Smooth muscle cell (in vitro differentiated cells): ENCODE measurements at regions not wholly inside any gene's neighbourhood (a gene's known extent, or its start where the extent isn't known, plus 50 kb on each side); places are given as distances from the start of the nearest gene placed in this dataset.

Experiments used
- DNase-seq: peaks from one replicate; lab custom pipeline; 2025; ENCODE audit not compliant: unreplicated experiment; lab: John Stamatoyannopoulos, UW
- H2AFZ ChIP-seq: fragments of 200-600 bp; sonication (generic); 2 replicates; pipeline ENCODE4 v1.6.0; 2016; ENCODE audit warnings: antibody characterized with exemption, low read depth, mild to moderate bottlenecking
- H3F3A ChIP-seq: fragments of 200-600 bp; sonication (generic); 2 replicates; pipeline ENCODE4 v1.6.0; 2017; ENCODE audit warnings: antibody characterized with exemption, low read depth
- H3K27ac ChIP-seq: fragments of 200-600 bp; sonication (generic); 2 replicates; pipeline ENCODE4 v1.5.1; 2016; ENCODE audit warnings: low read depth, mild to moderate bottlenecking
- H3K27me3 ChIP-seq: fragments of 200-600 bp; sonication (generic); 2 replicates; pipeline ENCODE4 v1.6.1; 2016; ENCODE audit warnings: low read depth, mild to moderate bottlenecking
- H3K36me3 ChIP-seq: fragments of 200-600 bp; sonication (generic); 2 replicates; pipeline ENCODE4 v1.5.1; 2016; ENCODE audit warnings: low read depth
- H3K4me1 ChIP-seq: fragments of 200-600 bp; sonication (generic); 2 replicates; pipeline ENCODE4 v1.5.1; 2016; ENCODE audit warnings: low read depth
- H3K4me2 ChIP-seq: fragments of 200-600 bp; sonication (generic); 2 replicates; pipeline ENCODE4 v1.6.0; 2016; ENCODE audit warnings: mild to moderate bottlenecking
- H3K4me3 ChIP-seq: fragments of 200-600 bp; sonication (generic); 2 replicates; pipeline ENCODE4 v1.5.1; 2016; ENCODE audit warnings: mild to moderate bottlenecking
- H3K79me2 ChIP-seq: fragments of 200-600 bp; sonication (generic); 2 replicates; pipeline ENCODE4 v1.6.0; 2016; ENCODE audit warnings: low read depth, mild to moderate bottlenecking
- H3K9ac ChIP-seq: fragments of 200-600 bp; sonication (generic); 2 replicates; pipeline ENCODE4 v1.6.0; 2016; ENCODE audit warnings: low read depth
- H3K9me3 ChIP-seq: fragments of 200-600 bp; sonication (generic); replicated peaks from 2 replicates; pipeline ENCODE4 v1.5.1; 2016; ENCODE audit warnings: low read depth
- H4K20me1 ChIP-seq: fragments of 200-600 bp; sonication (generic); 2 replicates; pipeline ENCODE4 v1.6.0; 2016; ENCODE audit warnings: low read depth
- WGBS: methylation state at CpG from one replicate; pipeline ENCODE4 v1.1.7; 2016; ENCODE audit warnings: low lambda C conversion rate; 5-methylcytosine and 5-hydroxymethylcytosine counted together
- TF ChIP-seq, protein P1 (sequence below): fragments of 200-600 bp; sonication (generic); IDR thresholded peaks from 2 replicates; pipeline ENCODE4 v1.5.1; 2017; ENCODE audit warnings: borderline replicate concordance, mild to moderate bottlenecking, antibody characterized with exemption; ENCODE audit not compliant: insufficient read depth, poor library complexity, severe bottlenecking

GRCh38 chr15:98221144-98221543 lies 260.6 kb downstream of the ARRDC4 start:
- no peak overlapping the region for H2AFZ ChIP-seq
- H3F3A ChIP-seq: no peaks in the 10 kb centered on the region
- TF ChIP-seq, protein P1, sequence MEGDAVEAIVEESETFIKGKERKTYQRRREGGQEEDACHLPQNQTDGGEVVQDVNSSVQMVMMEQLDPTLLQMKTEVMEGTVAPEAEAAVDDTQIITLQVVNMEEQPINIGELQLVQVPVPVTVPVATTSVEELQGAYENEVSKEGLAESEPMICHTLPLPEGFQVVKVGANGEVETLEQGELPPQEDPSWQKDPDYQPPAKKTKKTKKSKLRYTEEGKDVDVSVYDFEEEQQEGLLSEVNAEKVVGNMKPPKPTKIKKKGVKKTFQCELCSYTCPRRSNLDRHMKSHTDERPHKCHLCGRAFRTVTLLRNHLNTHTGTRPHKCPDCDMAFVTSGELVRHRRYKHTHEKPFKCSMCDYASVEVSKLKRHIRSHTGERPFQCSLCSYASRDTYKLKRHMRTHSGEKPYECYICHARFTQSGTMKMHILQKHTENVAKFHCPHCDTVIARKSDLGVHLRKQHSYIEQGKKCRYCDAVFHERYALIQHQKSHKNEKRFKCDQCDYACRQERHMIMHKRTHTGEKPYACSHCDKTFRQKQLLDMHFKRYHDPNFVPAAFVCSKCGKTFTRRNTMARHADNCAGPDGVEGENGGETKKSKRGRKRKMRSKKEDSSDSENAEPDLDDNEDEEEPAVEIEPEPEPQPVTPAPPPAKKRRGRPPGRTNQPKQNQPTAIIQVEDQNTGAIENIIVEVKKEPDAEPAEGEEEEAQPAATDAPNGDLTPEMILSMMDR: no peak
- no peaks in the 10 kb centered on the region for H3K4me1 ChIP-seq
- no peak overlapping the region for H3K27ac ChIP-seq
- no peak overlapping the region for H3K4me3 ChIP-seq
- no peak for DNase-seq
- no peak overlapping the region for H3K9ac ChIP-seq
- no peaks in the 10 kb centered on the region for H3K36me3 ChIP-seq
- H4K20me1 ChIP-seq: no peaks in the 10 kb centered on the region
- 86% methylated on average over 3 of the region's 3 CpGs for WGBS
- H3K79me2 ChIP-seq: no peaks in the 10 kb centered on the region
- no peak overlapping the region for H3K4me2 ChIP-seq
- H3K9me3 ChIP-seq: no peaks in the 10 kb centered on the region
- peaks cover 14% of the 10 kb centered on the region for H3K27me3 ChIP-seq

DNA sequence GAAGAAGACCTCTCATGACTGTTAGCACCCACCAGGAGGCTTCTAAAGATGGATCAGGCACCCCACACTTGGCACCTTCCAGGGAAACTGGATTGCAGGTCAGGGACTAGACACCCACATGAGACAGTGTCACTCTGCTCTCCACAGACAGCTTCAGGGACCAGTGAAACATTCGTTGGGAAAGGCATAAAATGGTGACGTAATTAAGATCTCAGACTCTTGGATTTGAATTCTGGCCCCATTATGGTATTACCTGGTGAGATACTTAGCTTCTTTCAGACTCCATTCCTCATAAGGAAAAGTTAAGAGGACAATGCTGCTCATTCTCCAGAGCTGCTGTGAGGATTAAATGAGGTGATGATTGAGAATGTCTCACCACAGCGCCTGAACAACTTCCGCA lies 261.1 kb downstream of the ARRDC4 start:
- H3K27me3 ChIP-seq: peaks cover 14% of the 10 kb centered on the region
- no peaks in the 10 kb centered on the region for H3F3A ChIP-seq
- no peak overlapping the region for H3K9ac ChIP-seq
- no peak overlapping the region for H3K27ac ChIP-seq
- 77% methylated on average over 4 of the region's 4 CpGs for WGBS
- H3K36me3 ChIP-seq: no peaks in the 10 kb centered on the region
- no peak overlapping the region for H3K4me2 ChIP-seq
- no peak overlapping the region for H2AFZ ChIP-seq
- DNase-seq: no peak
- no peak overlapping the region for H3K4me3 ChIP-seq
- H4K20me1 ChIP-seq: no peaks in the 10 kb centered on the region
- H3K79me2 ChIP-seq: no peaks in the 10 kb centered on the region
- TF ChIP-seq, protein P1: no peak
- no peaks in the 10 kb centered on the region for H3K9me3 ChIP-seq
- no peaks in the 10 kb centered on the region for H3K4me1 ChIP-seq

DNA sequence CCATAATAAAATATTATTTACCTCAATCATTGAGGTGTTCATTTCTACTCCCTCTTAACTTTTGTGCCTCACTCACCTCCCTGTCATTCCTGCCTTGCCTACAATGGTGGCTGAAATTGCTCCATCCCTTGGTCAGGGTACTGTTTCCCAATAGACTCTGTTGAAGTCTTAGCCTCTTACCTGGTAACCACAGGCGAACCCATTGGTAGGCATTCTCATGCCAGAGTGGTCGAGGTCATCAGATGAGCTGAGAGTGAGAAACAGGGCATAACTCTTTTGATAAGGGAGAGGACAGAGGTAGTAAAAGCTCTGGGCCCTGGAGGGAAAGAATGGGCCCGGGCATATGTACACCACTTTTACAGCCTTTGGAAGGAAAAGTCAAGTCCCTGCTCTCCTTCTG lies 265.6 kb downstream of the ARRDC4 start:
- no peaks in the 10 kb centered on the region for H4K20me1 ChIP-seq
- no peak overlapping the region for H3K27ac ChIP-seq
- 89% methylated on average over 3 of the region's 3 CpGs for WGBS
- no peaks in the 10 kb centered on the region for H3K36me3 ChIP-seq
- TF ChIP-seq, protein P1: no peak
- H3K4me2 ChIP-seq: no peak overlapping the region
- no peak overlapping the region for H3K9ac ChIP-seq
- H3K9me3 ChIP-seq: no peaks in the 10 kb centered on the region
- H3K4me3 ChIP-seq: no peak overlapping the region
- H3K79me2 ChIP-seq: no peaks in the 10 kb centered on the region
- H3K4me1 ChIP-seq: no peaks in the 10 kb centered on the region
- H3K27me3 ChIP-seq: peaks cover 21% of the 10 kb centered on the region
- no peak overlapping the region for H2AFZ ChIP-seq
- no peak for DNase-seq
- H3F3A ChIP-seq: no peaks in the 10 kb centered on the region

DNA sequence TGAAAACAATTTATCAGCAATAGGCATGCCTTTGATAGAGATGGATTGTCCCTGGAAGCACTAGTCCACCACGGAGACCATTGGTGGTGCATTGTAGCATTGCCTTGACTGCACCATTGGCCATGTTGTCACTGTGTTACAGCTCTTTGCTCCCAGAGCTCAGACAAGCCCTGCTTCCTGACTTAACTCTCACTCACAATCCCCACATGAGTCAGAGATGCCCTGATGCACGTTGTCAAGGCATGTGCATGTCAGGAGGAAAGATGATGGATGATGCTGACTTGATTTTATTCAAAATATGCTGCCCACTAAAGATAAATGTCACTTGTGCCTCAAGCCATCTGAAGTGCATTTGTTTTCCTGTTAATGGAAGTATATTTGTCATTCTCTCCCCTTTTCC lies 266.1 kb downstream of the ARRDC4 start:
- H2AFZ ChIP-seq: no peak overlapping the region

More for the DNA sequence above, 266.1 kb downstream of the ARRDC4 start:
- Histone ChIP-seq H3K9me3 (no peaks in the 10 kb centered on the region), H3K4me3 (no peak overlapping the region), H3K9ac (no peak overlapping the region), H3K4me1 (no peaks in the 10 kb centered on the region), H3K36me3 (no peaks in the 10 kb centered on the region), H3K79me2 (no peaks in the 10 kb centered on the region), H3F3A (no peaks in the 10 kb centered on the region), H4K20me1 (no peaks in the 10 kb centered on the region), H3K27me3 (peaks cover 19% of the 10 kb centered on the region), H3K4me2 (no peak overlapping the region), H3K27ac (no peak overlapping the region)
- TF ChIP-seq, protein P1: no peak
- WGBS: 63% methylated on average over 2 of the region's 2 CpGs
- no peak for DNase-seq
